Caco-2 (cell line): ENCODE measurements at regions not wholly inside any gene's neighbourhood (a gene's known extent, or its start where the extent isn't known, plus 50 kb on each side); places are given as distances from the start of the nearest gene placed in this dataset.
A peak's percentile ranks its signal among the peaks of the same experiment; 100 is the strongest.
"Not testable (repeated sequence)": the region's sequence is repeated elsewhere in the genome, so short reads cannot be mapped to it uniquely, and the experiment has no call there.

Source experiments
- BruUV-seq: library from RNA; stranded (reverse); fragments of 400-500 nt; replicated peaks from 2 replicates; lab custom pipeline; 2021; lab: Mats Ljungman, UMichigan
- CTCF ChIA-PET: fragments of 300-600 bp; sonication (Branson Sonifier 250); formaldehyde crosslinking; loops from one replicate; lab custom pipeline; 2022; ENCODE audit warnings: antibody characterized with exemption; lab: Charles Lee
- POLR2A ChIA-PET: fragments of 300-600 bp; sonication (Branson Sonifier 250); formaldehyde crosslinking; loops from one replicate; lab custom pipeline; 2022; ENCODE audit warnings: antibody characterized with exemption; lab: Charles Lee
- DNase-seq, 2 experiments: peaks; one replicate each; pipeline versions ENCODE4 v3.0.0 to v3.0.0-alpha.2; 2020 to 2022
- H3K27me3 ChIP-seq: replicated peaks from 2 replicates; pipeline ENCODE4 v1.6.0; 2011; ENCODE audit warnings: low read length; ENCODE audit not compliant: control insufficient read depth, insufficient read depth
- H3K36me3 ChIP-seq: 2 replicates; pipeline ENCODE4 v1.5.1; 2011; ENCODE audit warnings: low read length; ENCODE audit not compliant: control insufficient read depth, insufficient read depth
- H3K4me1 ChIP-seq: fragments of 250-450 bp; sonication (Bioruptor Pico); 2 replicates; pipeline ENCODE4 v1.5.1; 2020; ENCODE audit warnings: mild to moderate bottlenecking
- H3K4me3 ChIP-seq: 2 replicates; pipeline ENCODE4 v1.5.1; 2011; ENCODE audit warnings: low read depth, mild to moderate bottlenecking, control low read depth, low read length
- H3K9me3 ChIP-seq: fragments of 250-450 bp; sonication (Bioruptor Pico); 2 replicates; pipeline ENCODE4 v1.5.1; 2020; ENCODE audit warnings: mild to moderate bottlenecking, moderate library complexity
- H3K27ac Mint-ChIP-seq: one replicate; pipeline ENCODE4 v1.8.0; 2022; ENCODE audit warnings: mixed read lengths; ENCODE audit not compliant: unreplicated experiment
- H3K27me3 Mint-ChIP-seq: one replicate; pipeline ENCODE4 v1.8.0; 2022; ENCODE audit warnings: mixed read lengths; ENCODE audit not compliant: insufficient read depth, unreplicated experiment
- H3K36me3 Mint-ChIP-seq: one replicate; pipeline ENCODE4 v1.8.0; 2022; ENCODE audit warnings: mild to moderate bottlenecking, mixed read lengths; ENCODE audit not compliant: insufficient read depth, unreplicated experiment
- H3K4me1 Mint-ChIP-seq: one replicate; pipeline ENCODE4 v1.8.0; 2022; ENCODE audit warnings: low read depth, mixed read lengths; ENCODE audit not compliant: unreplicated experiment
- H3K4me3 Mint-ChIP-seq: one replicate; pipeline ENCODE4 v1.8.0; 2022; ENCODE audit warnings: mild to moderate bottlenecking, moderate library complexity, mixed read lengths; ENCODE audit not compliant: unreplicated experiment
- H3K9me3 Mint-ChIP-seq: one replicate; pipeline ENCODE4 v1.8.0; 2022; ENCODE audit warnings: mixed read lengths; ENCODE audit not compliant: unreplicated experiment
- intact Hi-C: fragments of 100-400 bp; cut with micrococcal nuclease; formaldehyde crosslinking; loops from one replicate; pipeline ENCODE4 v1.10.0; 2022; ENCODE audit not compliant: unreplicated experiment
- TF ChIP-seq, protein P1 (sequence below), 2 experiments: fragments of 200-600 bp in 1 of 2; IDR thresholded peaks; 1 replicate in 1 of 2; 2 replicates in 1 of 2; pipeline versions ENCODE4 v1.5.1 to v1.8.0; 2011 to 2022; ENCODE audit warnings: antibody characterized with exemption in 1 of 2, control low read depth in 1 of 2, inconsistent platforms in 1 of 2, low read depth in 1 of 2, low read length in 1 of 2, mild to moderate bottlenecking in 1 of 2, moderate library complexity in 1 of 2; ENCODE audit not compliant: insufficient read depth in 1 of 2, severe bottlenecking in 1 of 2, unreplicated experiment in 1 of 2

DNA sequence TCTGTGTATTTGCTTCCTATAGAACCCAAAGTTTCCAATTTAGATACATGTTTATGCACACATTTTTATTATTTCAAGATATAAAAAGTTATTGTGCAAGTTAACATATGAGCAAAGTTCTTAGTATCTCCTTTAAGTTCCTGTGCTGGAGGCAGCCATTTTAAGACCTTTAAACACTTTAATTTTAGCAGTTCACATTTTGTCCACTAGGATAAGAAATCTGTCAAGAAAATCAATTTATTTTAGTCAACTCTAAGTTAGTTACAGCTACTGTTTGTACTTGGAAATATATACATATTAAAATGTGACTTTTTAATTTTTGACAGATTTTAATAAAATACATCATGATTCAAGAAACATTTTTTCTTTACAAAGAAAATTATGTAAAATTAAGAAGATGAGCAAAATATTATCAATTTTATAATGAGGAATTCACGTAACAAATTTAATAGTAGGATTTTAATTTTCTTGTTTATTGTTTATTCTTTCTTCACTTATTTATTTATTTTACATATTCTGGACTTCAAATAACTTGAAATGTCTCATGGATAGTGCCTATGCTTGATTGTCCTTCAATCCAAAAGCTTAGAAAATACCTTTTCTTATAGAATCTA lies 402.6 kb upstream of the GBE1 start:
- ChIA-PET POLR2A (no interaction called here), CTCF (no interaction called here)
- H3K4me1 ChIP-seq, result no peaks in the 10 kb centered on the region
- Mint-ChIP-seq H3K4me1 (no peaks in the 10 kb centered on the region), H3K36me3 (no peaks in the 10 kb centered on the region), H3K27me3 (no peaks in the 10 kb centered on the region), H3K4me3 (no peak overlapping the region), H3K27ac (no peak overlapping the region), H3K9me3 (no peaks in the 10 kb centered on the region)
- BruUV-seq, result no TSS peak
- TF ChIP-seq, protein P1, sequence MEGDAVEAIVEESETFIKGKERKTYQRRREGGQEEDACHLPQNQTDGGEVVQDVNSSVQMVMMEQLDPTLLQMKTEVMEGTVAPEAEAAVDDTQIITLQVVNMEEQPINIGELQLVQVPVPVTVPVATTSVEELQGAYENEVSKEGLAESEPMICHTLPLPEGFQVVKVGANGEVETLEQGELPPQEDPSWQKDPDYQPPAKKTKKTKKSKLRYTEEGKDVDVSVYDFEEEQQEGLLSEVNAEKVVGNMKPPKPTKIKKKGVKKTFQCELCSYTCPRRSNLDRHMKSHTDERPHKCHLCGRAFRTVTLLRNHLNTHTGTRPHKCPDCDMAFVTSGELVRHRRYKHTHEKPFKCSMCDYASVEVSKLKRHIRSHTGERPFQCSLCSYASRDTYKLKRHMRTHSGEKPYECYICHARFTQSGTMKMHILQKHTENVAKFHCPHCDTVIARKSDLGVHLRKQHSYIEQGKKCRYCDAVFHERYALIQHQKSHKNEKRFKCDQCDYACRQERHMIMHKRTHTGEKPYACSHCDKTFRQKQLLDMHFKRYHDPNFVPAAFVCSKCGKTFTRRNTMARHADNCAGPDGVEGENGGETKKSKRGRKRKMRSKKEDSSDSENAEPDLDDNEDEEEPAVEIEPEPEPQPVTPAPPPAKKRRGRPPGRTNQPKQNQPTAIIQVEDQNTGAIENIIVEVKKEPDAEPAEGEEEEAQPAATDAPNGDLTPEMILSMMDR (IDR thresholded peaks at IDR 0.05; ENCODE audit: insufficient read depth in 1 of 2, low read depth in 1 of 2, low read length in 1 of 2, severe bottlenecking in 1 of 2, unreplicated experiment in 1 of 2), result peak in 1 of 2 experiments; percentile 32
- no peaks in the 10 kb centered on the region for H3K9me3 ChIP-seq
- H3K27me3 ChIP-seq, result no peaks in the 10 kb centered on the region
- intact Hi-C loops, result no loop called here
- DNase-seq, result no peak
- no peak overlapping the region for H3K4me3 ChIP-seq
- H3K36me3 ChIP-seq, result no peaks in the 10 kb centered on the region

GRCh38 chr3:82157952-82158351 lies 396.5 kb upstream of the GBE1 start:
- ChIA-PET POLR2A (no interaction called here), CTCF (no interaction called here)
- BruUV-seq, result no TSS peak
- Histone ChIP-seq H3K4me3 (no peak overlapping the region), H3K27me3 (no peaks in the 10 kb centered on the region), H3K4me1 (no peaks in the 10 kb centered on the region), H3K9me3 (no peaks in the 10 kb centered on the region), H3K36me3 (no peaks in the 10 kb centered on the region)
- DNase-seq, result no peak
- intact Hi-C loops, result no loop called here
- Mint-ChIP-seq H3K9me3 (no peaks in the 10 kb centered on the region), H3K4me3 (no peak overlapping the region), H3K4me1 (no peaks in the 10 kb centered on the region), H3K27me3 (peaks cover 2% of the 10 kb centered on the region), H3K27ac (no peak overlapping the region), H3K36me3 (no peaks in the 10 kb centered on the region)
- TF ChIP-seq, protein P1 (IDR thresholded peaks at IDR 0.05; ENCODE audit: insufficient read depth in 1 of 2, low read depth in 1 of 2, low read length in 1 of 2, severe bottlenecking in 1 of 2, unreplicated experiment in 1 of 2), result no peak

DNA sequence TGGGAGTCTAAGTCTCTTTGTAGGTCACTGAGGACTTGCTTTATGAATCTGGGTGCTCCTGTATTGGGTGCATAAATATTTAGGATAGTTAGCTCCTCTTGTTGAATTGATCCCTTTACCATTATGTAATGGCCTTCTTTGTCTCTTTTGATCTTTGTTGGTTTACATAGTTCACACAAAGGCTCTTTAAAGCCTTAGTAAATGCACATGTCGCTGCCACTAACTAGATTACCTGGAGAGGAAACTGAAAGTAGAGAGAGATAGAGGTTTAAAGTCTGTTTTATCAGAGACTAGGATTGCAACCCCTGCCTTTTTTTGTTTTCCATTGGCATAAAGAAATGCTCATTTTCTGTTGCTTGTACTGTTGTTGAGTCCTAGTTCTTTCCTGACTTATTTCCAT lies 392.4 kb upstream of the GBE1 start:
- CTCF ChIA-PET, H3K27me3 Mint-ChIP-seq, H3K36me3 ChIP-seq, H3K9me3 ChIP-seq, BruUV-seq, POLR2A ChIA-PET, H3K36me3 Mint-ChIP-seq, H3K27ac Mint-ChIP-seq, H3K4me1 Mint-ChIP-seq, intact Hi-C loops, H3K9me3 Mint-ChIP-seq, H3K4me3 Mint-ChIP-seq, DNase-seq, H3K4me3 ChIP-seq, H3K4me1 ChIP-seq, H3K27me3 ChIP-seq: not testable (repeated sequence)

DNA sequence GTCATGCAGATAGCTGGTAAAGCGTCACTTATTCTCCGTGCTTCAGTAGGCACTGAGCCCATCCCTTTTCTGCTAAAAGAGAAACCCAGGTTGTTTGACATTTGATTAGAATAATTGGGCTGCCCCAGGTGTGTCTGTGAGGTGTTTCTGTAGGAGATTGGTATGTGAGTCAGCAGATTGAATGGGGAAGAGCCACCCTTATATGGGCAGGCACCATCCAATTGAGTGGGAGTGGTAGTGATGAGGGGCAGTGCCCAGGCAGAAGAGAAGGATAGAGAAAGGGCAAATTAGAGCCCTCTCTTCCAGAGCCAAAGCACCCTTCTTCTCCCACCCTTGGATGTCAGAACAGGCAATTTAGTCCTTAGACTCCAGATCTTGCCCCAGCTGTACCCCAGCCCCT lies 384.3 kb upstream of the GBE1 start:
- no TSS peak for BruUV-seq
- no peaks in the 10 kb centered on the region for H3K27me3 Mint-ChIP-seq
- H3K27ac Mint-ChIP-seq, result no peak overlapping the region
- ChIA-PET CTCF (no interaction called here), POLR2A (no interaction called here)
- intact Hi-C loops, result no loop called here
- TF ChIP-seq, protein P1 (IDR thresholded peaks at IDR 0.05; ENCODE audit: insufficient read depth in 1 of 2, low read depth in 1 of 2, low read length in 1 of 2, severe bottlenecking in 1 of 2, unreplicated experiment in 1 of 2), result no peak
- no peaks in the 10 kb centered on the region for H3K9me3 ChIP-seq
- no peaks in the 10 kb centered on the region for H3K36me3 ChIP-seq
- no peaks in the 10 kb centered on the region for H3K27me3 ChIP-seq
- no peaks in the 10 kb centered on the region for H3K4me1 ChIP-seq
- no peaks in the 10 kb centered on the region for H3K9me3 Mint-ChIP-seq
- H3K4me3 Mint-ChIP-seq, result no peak overlapping the region
- H3K4me1 Mint-ChIP-seq, result no peaks in the 10 kb centered on the region
- no peak overlapping the region for H3K4me3 ChIP-seq
- H3K36me3 Mint-ChIP-seq, result no peaks in the 10 kb centered on the region
- DNase-seq, result no peak
